Neural progenitor cell (in vitro differentiated cells): ENCODE measurements at regions not wholly inside any gene's neighbourhood (a gene's known extent, or its start where the extent isn't known, plus 50 kb on each side); places are given as distances from the start of the nearest gene placed in this dataset.

Source experiments
- DNase-seq: peaks from one replicate; pipeline ENCODE4 v3.0.0-alpha.2; 2016; ENCODE audit warnings: low spot score
- H2AFZ ChIP-seq: fragments of 200-600 bp; sonication (generic); replicated peaks from 2 replicates; pipeline ENCODE4 v1.6.1; 2016; ENCODE audit warnings: antibody characterized with exemption
- H3F3A ChIP-seq: fragments of 200-600 bp; sonication (generic); 2 replicates; pipeline ENCODE4 v1.6.1; 2016; ENCODE audit warnings: antibody characterized with exemption, low read depth
- H3K27ac ChIP-seq: fragments of 200-600 bp; sonication (generic); 2 replicates; pipeline ENCODE4 v1.5.1; 2016; ENCODE audit warnings: mild to moderate bottlenecking
- H3K27me3 ChIP-seq: fragments of 200-600 bp; sonication (generic); 2 replicates; pipeline ENCODE4 v1.6.1; 2016; ENCODE audit warnings: mild to moderate bottlenecking, moderate library complexity
- H3K36me3 ChIP-seq: fragments of 200-600 bp; sonication (generic); 2 replicates; pipeline ENCODE4 v1.5.1; 2016
- H3K4me1 ChIP-seq: fragments of 200-600 bp; sonication (generic); 2 replicates; pipeline ENCODE4 v1.6.1; 2016; ENCODE audit warnings: mixed run types
- H3K4me2 ChIP-seq: fragments of 200-600 bp; sonication (generic); 2 replicates; pipeline ENCODE4 v1.6.1; 2016
- H3K4me3 ChIP-seq: fragments of 200-600 bp; sonication (generic); 2 replicates; pipeline ENCODE4 v1.5.1; 2016
- H3K79me2 ChIP-seq: fragments of 200-600 bp; sonication (generic); 2 replicates; pipeline ENCODE4 v1.6.1; 2016; ENCODE audit warnings: low read depth
- H3K9ac ChIP-seq: fragments of 200-600 bp; sonication (generic); 2 replicates; pipeline ENCODE4 v1.6.1; 2016
- H3K9me3 ChIP-seq: fragments of 200-600 bp; sonication (generic); 2 replicates; pipeline ENCODE4 v1.5.1; 2016; ENCODE audit warnings: low read depth
- H4K20me1 ChIP-seq: fragments of 200-600 bp; sonication (generic); 2 replicates; pipeline ENCODE4 v1.6.1; 2016; ENCODE audit warnings: low read depth
- H3K27ac Mint-ChIP-seq: 3 replicates; pipeline ENCODE4 v1.8.0; 2021; ENCODE audit warnings: mixed read lengths
- H3K27me3 Mint-ChIP-seq: 2 replicates; pipeline ENCODE4 v1.8.0; 2022; ENCODE audit warnings: low read depth, mild to moderate bottlenecking, inconsistent platforms, moderate library complexity, mixed read lengths; ENCODE audit not compliant: insufficient read depth
- H3K36me3 Mint-ChIP-seq: 3 replicates; pipeline ENCODE4 v1.8.0; 2021; ENCODE audit warnings: mixed read lengths
- H3K4me1 Mint-ChIP-seq: 3 replicates; pipeline ENCODE4 v1.8.0; 2021; ENCODE audit warnings: mixed read lengths
- H3K4me3 Mint-ChIP-seq: 3 replicates; pipeline ENCODE4 v1.8.0; 2021; ENCODE audit warnings: mild to moderate bottlenecking, moderate library complexity, mixed read lengths
- H3K9me3 Mint-ChIP-seq: 3 replicates; pipeline ENCODE4 v1.8.0; 2020; ENCODE audit warnings: mixed read lengths
- EZH2 ChIP-seq: fragments of 200-600 bp; sonication (generic); IDR thresholded peaks from 2 replicates; pipeline ENCODE4 v1.6.1; 2017; ENCODE audit warnings: antibody characterized with exemption, mild to moderate bottlenecking, moderate library complexity
- EZH2phosphoT487 ChIP-seq: fragments of 200-600 bp; sonication (generic); IDR thresholded peaks from 2 replicates; pipeline ENCODE4 v1.6.1; 2017; ENCODE audit warnings: antibody characterized with exemption
- TF ChIP-seq, protein P1 (sequence below): fragments of 200-600 bp; sonication (generic); IDR thresholded peaks from 2 replicates; pipeline ENCODE4 v1.5.1; 2017; ENCODE audit warnings: antibody characterized with exemption, mild to moderate bottlenecking

DNA sequence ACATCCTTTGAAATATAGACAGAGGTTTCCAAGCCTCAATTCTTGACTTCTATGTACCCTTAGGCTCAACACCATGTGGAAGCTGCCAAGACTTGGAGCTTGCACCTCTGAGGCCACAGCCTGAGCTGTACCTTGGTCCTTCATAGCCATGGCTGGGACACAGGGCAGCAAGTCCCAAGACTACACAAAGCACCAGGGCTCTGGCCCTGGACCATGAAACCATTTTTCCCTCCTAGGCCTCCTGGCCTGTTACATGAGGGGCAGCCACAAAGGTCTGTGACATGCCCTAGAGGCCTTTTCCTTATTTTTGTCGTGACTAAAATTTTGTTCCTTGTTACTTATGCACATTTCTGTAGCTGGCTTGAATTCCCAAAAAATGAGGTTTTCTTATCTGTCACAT lies 953.1 kb upstream of the ADGRL4 start:
- Mint-ChIP-seq H3K4me1 (no peaks in the 10 kb centered on the region), H3K36me3 (no peaks in the 10 kb centered on the region), H3K4me3 (no peak overlapping the region), H3K9me3 (peaks cover 20% of the 10 kb centered on the region), H3K27me3 (peaks cover 2% of the 10 kb centered on the region), H3K27ac (no peak overlapping the region)
- Histone ChIP-seq H3K9me3 (no peaks in the 10 kb centered on the region), H3K79me2 (no peaks in the 10 kb centered on the region), H3K27me3 (no peaks in the 10 kb centered on the region), H3K4me1 (no peaks in the 10 kb centered on the region), H3K4me2 (no peak overlapping the region), H3K4me3 (no peak overlapping the region), H3F3A (no peaks in the 10 kb centered on the region), H3K9ac (no peak overlapping the region), H2AFZ (no peak overlapping the region), H3K36me3 (no peaks in the 10 kb centered on the region), H3K27ac (no peak overlapping the region), H4K20me1 (no peaks in the 10 kb centered on the region)
- TF ChIP-seq EZH2 (no peak), EZH2phosphoT487 (no peak)
- TF ChIP-seq, protein P1, sequence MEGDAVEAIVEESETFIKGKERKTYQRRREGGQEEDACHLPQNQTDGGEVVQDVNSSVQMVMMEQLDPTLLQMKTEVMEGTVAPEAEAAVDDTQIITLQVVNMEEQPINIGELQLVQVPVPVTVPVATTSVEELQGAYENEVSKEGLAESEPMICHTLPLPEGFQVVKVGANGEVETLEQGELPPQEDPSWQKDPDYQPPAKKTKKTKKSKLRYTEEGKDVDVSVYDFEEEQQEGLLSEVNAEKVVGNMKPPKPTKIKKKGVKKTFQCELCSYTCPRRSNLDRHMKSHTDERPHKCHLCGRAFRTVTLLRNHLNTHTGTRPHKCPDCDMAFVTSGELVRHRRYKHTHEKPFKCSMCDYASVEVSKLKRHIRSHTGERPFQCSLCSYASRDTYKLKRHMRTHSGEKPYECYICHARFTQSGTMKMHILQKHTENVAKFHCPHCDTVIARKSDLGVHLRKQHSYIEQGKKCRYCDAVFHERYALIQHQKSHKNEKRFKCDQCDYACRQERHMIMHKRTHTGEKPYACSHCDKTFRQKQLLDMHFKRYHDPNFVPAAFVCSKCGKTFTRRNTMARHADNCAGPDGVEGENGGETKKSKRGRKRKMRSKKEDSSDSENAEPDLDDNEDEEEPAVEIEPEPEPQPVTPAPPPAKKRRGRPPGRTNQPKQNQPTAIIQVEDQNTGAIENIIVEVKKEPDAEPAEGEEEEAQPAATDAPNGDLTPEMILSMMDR = no peak
- no peak for DNase-seq

GRCh38 chr1:79955966-79956365 lies 949.4 kb upstream of the ADGRL4 start:
- H3K27me3 Mint-ChIP-seq = no peaks in the 10 kb centered on the region
- peaks cover 19% of the 10 kb centered on the region for H3K9me3 Mint-ChIP-seq
- H3K4me1 ChIP-seq = no peaks in the 10 kb centered on the region
- no peaks in the 10 kb centered on the region for H3K36me3 Mint-ChIP-seq
- H3K79me2 ChIP-seq = no peaks in the 10 kb centered on the region
- no peak for TF ChIP-seq EZH2
- TF ChIP-seq, protein P1 = no peak
- no peak for TF ChIP-seq EZH2phosphoT487
- no peak overlapping the region for H3K27ac ChIP-seq
- no peaks in the 10 kb centered on the region for H3K9me3 ChIP-seq
- no peaks in the 10 kb centered on the region for H3K36me3 ChIP-seq
- H3K9ac ChIP-seq = no peak overlapping the region
- H2AFZ ChIP-seq = no peak overlapping the region
- no peaks in the 10 kb centered on the region for H3K4me1 Mint-ChIP-seq
- DNase-seq = no peak
- no peak overlapping the region for H3K27ac Mint-ChIP-seq
- no peak overlapping the region for H3K4me3 Mint-ChIP-seq
- H3K27me3 ChIP-seq = no peaks in the 10 kb centered on the region
- no peaks in the 10 kb centered on the region for H3F3A ChIP-seq
- H3K4me3 ChIP-seq = no peak overlapping the region
- H4K20me1 ChIP-seq = no peaks in the 10 kb centered on the region
- H3K4me2 ChIP-seq = no peak overlapping the region

GRCh38 chr1:79950511-79950910 lies 944.0 kb upstream of the ADGRL4 start:
- H3K4me1 ChIP-seq = no peaks in the 10 kb centered on the region
- TF ChIP-seq, protein P1 = no peak
- no peaks in the 10 kb centered on the region for H3F3A ChIP-seq
- no peaks in the 10 kb centered on the region for H3K27me3 ChIP-seq
- Mint-ChIP-seq H3K27ac (no peak overlapping the region), H3K4me1 (peaks cover 4% of the 10 kb centered on the region), H3K9me3 (no peaks in the 10 kb centered on the region), H3K36me3 (no peaks in the 10 kb centered on the region), H3K27me3 (no peaks in the 10 kb centered on the region), H3K4me3 (no peak overlapping the region)
- H3K36me3 ChIP-seq = no peaks in the 10 kb centered on the region
- no peaks in the 10 kb centered on the region for H4K20me1 ChIP-seq
- no peaks in the 10 kb centered on the region for H3K9me3 ChIP-seq
- no peak for DNase-seq
- no peak overlapping the region for H3K27ac ChIP-seq
- no peaks in the 10 kb centered on the region for H3K79me2 ChIP-seq
- H3K9ac ChIP-seq = no peak overlapping the region
- no peak overlapping the region for H3K4me3 ChIP-seq
- H3K4me2 ChIP-seq = no peak overlapping the region
- no peak overlapping the region for H2AFZ ChIP-seq

- H3K27ac Mint-ChIP-seq = no peak overlapping the region
- peaks cover 1% of the 10 kb centered on the region for H3K4me1 Mint-ChIP-seq
- no peak for DNase-seq
- Histone ChIP-seq H3K36me3 (no peaks in the 10 kb centered on the region), H3K27me3 (no peaks in the 10 kb centered on the region), H2AFZ (no peak overlapping the region), H4K20me1 (no peaks in the 10 kb centered on the region), H3K79me2 (no peaks in the 10 kb centered on the region), H3K27ac (no peak overlapping the region), H3F3A (no peaks in the 10 kb centered on the region), H3K4me2 (no peak overlapping the region), H3K4me3 (no peak overlapping the region), H3K4me1 (no peaks in the 10 kb centered on the region), H3K9ac (no peak overlapping the region), H3K9me3 (no peaks in the 10 kb centered on the region)
- no peaks in the 10 kb centered on the region for H3K27me3 Mint-ChIP-seq
- TF ChIP-seq, protein P1 = no peak
- no peak for TF ChIP-seq EZH2phosphoT487
- TF ChIP-seq EZH2 = no peak
- peaks cover 2% of the 10 kb centered on the region for H3K36me3 Mint-ChIP-seq
- no peak overlapping the region for H3K4me3 Mint-ChIP-seq
- peaks cover 2% of the 10 kb centered on the region for H3K9me3 Mint-ChIP-seq
These were observed 938.9 kb upstream of the ADGRL4 start for GRCh38 chr1:79945391-79945790.
